Forelimb muscle (tissue), 1 donor: ENCODE measurements at regions not wholly inside any gene's neighbourhood (a gene's known extent, or its start where the extent isn't known, plus 50 kb on each side); places are given as distances from the start of the nearest gene placed in this dataset.
"Not testable (repeated sequence)": the region's sequence is repeated elsewhere in the genome, so short reads cannot be mapped to it uniquely, and the experiment has no call there.

ENCODE experiments used
- DNase-seq: peaks from one replicate; pipeline ENCODE4 v3.0.0-alpha.2; 2013; ENCODE audit warnings: low read depth

DNA sequence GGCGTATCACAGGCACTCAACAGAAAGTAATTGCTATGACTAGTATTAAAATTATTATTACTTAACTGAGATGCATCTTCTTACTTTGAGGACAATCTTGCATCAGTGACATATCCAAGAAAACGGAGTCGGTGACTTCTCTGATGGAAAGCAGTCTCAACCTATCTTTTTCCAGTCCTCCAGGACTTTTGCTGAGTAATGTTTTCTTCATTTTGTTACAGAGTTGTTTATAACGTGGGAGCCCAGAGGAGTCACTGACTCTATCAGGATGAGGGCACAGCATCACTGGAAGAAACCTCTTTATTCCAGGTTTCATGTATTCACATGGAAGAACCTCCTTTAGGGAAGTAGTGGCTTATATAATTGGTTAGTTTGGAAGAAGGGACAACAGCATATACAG lies 51.5 kb upstream of the MELK start:
- no peak for DNase-seq

GRCh38 chr9:36517131-36517530 lies 55.6 kb upstream of the MELK start:
- DNase-seq: no peak

GRCh38 chr9:36504156-36504555 lies 68.5 kb upstream of the MELK start:
- DNase-seq: no peak

GRCh38 chr9:36503172-36504088 lies 69.3 kb upstream of the MELK start:
- DNase-seq: no peak

DNA sequence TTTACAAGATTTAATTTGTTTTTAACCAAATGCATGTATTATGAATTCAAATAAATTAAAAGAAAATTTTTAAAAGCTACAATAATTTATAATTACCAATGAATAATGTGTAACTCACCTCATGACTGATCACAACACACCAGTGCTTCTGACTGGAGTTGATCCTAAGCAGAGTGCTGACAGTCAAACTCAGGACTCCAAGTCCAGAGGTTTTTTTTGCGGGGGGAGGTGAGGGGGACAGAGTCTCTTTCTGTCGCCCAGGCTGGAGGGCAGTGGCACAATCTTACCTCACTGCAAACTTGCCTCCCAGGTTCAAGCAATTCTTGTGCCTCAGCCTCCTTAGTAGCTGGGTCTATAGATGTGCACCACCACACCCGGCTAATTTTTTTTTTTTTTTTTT lies 71.0 kb upstream of the MELK start:
- DNase-seq: no peak

GRCh38 chr9:36500931-36501330 lies 71.8 kb upstream of the MELK start:
- DNase-seq: not testable (repeated sequence)

- no peak for DNase-seq
These were observed 73.4 kb upstream of the MELK start for GRCh38 chr9:36499174-36499890.

GRCh38 chr9:36493564-36493963 lies 79.1 kb upstream of the MELK start:
- not testable (repeated sequence) for DNase-seq

DNA sequence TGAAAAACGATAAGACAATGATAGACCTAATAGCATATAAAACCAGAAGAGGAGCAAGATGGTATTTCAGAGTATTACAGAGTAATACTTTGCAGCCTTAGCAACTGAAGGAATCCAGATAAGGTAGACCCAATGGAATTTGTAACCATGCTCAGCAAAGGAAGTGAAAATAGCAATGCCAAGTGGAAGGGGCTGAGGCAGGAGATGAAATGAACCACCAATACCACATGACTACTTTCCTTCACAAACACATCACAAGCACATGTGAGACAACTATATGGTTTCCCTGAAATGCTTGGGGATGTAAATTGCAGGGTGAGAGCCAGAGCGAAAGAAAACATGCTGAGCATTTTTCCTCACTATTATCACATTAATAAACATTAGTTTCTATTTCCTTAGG lies 79.8 kb upstream of the MELK start:
- no peak for DNase-seq

- DNase-seq: no peak
These were observed 83.2 kb upstream of the MELK start for GRCh38 chr9:36489453-36489852.

DNA sequence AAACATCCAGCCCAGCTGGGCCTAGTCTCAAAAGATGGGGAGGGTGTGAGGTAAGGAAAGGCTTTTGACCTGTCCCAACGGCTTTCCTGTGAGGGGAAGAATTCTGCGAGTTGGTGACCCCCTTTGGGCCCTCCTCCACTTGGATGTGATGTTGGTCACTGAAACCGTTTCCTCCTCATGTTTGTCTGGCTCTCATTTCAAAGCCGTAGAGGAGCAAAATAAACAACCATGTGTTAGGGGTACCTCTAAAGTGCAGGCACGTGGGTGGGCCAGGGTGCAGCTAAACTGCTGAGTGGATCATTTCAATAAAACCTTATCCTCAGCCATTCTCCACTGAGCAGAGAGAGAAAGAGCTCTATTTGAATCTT lies 84.3 kb upstream of the MELK start:
- DNase-seq: no peak

- DNase-seq: peak; percentile 68
These were observed 85.0 kb upstream of the MELK start for GRCh38 chr9:36487482-36488388.

DNA sequence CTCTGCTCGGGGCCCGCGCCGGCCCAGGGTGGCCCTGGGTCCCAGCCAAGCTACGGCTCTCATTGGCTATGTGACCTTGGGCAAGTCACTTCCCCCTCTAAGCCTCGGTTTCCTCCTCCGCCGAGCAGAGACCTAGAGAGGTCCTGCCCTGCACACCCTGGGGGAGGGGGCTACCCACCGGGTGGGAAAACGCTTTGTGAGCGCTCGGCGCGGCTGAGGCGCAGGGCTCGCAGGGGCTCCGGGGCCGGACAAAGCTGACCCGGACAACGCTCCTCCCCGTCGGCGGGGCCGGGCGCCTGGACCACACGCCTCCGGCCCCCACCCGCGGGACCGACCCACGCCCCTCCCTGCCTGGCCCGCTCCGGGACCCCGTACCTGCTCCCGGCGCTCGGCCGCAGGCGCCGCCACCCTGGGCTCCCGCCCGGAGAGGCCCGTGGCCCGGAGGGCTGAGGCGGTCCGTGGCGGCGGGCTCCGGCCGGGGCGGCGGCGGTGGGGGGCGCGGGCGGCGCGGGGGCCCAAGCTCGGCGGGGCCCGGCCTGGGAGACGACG lies 85.7 kb upstream of the MELK start:
- DNase-seq: no peak

DNA sequence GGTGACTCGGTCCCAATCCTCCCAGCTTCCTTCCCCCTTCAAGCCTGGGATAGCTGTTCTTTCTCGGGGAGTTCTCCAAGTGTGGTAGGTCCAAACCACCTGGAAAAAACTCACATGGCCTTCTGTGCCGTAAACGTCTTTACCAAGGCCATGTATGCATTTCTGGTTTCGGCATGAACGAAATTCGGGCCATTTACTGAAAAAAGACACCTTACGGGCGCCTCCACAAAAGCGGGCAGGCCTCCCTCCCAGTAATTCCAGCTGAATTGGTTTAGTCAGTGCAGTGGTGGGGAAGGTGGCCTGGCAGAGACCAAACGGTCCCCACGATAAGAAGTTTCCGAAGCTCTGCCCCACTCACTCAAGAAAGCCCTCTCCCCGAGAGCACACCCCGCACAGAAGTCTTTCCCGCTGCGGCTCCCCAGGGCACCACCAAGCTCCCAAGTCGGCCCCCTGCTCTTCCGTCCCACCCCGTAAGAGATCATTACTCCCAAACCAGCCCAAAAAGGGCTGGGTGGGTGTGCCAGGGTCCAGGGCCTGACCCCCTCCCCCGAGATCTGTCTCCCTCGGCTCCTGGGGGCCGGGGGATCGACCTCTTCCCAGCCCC lies 86.3 kb upstream of the MELK start:
- no peak for DNase-seq

GRCh38 chr9:36485647-36486328 lies 85.7 kb upstream of the RNF38 start:
- DNase-seq: no peak

GRCh38 chr9:36484124-36484523 lies 84.1 kb upstream of the RNF38 start:
- DNase-seq: no peak

DNA sequence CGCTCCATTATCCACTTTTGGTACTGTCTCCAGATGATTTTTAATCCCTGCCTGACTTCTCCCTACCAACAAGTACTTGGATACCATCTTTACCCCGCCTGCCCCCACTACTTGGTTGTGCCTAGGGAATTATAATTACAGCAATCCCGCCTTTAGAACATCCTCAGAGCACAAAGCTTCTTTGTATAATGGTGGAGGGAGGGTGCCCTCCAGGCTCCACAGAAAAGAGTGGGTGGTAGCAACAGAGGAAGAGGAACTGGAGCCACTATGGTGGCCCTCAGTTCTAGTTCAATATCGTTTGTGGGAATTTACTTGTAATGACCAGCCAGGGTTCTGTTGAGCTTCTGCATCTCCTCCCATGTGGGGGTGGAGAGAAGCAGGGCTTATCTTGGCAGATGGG lies 79.0 kb upstream of the RNF38 start:
- DNase-seq: no peak

- DNase-seq: no peak
These were observed 71.3 kb upstream of the RNF38 start for GRCh38 chr9:36471359-36471758.

DNA sequence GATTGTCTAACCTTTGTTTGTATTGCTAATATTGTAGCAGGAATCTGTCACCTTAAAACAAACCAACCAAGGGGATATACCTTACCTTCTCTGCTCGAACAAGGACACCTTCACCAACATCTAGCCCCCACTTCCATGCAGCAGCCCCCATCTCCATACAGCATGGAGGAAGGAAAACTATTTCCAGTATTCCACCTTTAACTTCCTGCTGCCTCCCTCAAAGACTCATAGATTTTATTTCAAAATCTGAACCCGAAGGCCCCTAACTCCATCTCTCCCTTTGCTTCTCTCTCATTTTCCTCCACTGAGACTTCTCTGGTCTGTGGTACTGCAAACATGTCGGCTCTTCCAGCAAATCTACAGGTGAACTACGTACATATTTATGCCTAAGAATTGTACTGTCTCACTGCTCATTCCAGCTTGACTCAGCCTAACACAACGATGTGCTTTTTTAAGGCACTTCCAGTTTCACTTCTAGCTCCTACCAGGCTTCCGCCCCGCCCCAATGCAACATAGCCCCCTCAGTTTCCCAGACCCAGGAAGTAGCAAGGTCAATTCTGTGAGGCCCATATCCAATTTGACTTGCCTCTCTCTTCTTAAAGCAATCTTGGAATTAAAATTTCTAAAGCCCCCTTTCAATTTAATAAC lies 70.7 kb upstream of the RNF38 start:
- DNase-seq: no peak

- no peak for DNase-seq
These were observed 63.4 kb upstream of the RNF38 start for GRCh38 chr9:36463467-36463866.
